Inflammatory macrophage (primary cell): ENCODE measurements at regions not wholly inside any gene's neighbourhood (a gene's known extent, or its start where the extent isn't known, plus 50 kb on each side); places are given as distances from the start of the nearest gene placed in this dataset.
A peak's percentile ranks its signal among the peaks of the same experiment; 100 is the strongest.

Experiments
- DNase-seq, 2 donors: peaks; one replicate each; pipeline ENCODE4 v3.0.0-alpha.2; 2020 to 2022

DNA sequence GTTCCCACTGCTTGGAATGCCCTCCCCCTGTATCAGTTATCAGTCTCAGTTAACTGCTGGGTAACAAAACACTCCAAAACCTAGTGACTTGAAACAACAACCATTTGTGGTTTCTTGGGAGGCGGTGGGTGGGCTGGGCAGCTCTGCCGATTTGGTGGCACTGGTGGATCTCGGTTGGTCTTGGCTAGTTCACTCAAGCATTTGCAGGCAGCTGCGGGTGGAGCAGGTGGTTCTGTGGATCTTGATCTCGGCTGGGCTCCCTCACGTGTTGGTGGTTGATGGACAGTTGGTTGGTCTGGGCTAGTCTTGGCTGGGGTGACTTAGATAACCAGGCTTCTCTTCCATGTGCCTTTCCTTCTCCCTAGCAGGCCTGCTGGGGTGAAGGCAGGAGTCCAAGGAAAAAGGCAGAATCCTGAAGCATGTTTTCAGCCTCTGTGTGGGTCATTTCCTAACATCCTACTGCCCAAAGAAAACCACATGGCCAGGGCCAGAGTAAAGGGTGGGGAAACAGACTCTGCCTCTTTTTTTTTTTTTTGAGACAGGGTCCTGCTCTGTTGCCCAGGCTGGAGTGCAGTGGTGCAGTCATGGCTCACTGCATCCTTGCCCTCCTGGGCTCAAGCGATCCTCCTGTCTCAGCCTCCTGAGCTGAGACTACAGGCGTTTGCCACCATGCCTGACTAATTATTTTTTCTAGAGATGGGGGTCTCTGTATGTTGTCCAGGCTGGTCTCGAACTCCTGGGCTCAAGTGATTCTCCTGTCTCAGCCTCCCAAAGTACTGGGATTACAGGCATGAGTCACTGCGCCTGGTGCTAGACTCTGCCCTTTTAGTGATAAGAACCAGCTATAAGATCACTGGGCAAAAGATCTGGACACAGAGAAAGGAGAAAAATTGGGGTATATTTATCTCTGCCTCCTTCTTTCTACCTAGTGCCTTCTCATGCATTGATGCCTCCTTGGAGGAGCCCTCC is 183.7 kb downstream of the RGS3 start:
- DNase-seq, result no peak

DNA sequence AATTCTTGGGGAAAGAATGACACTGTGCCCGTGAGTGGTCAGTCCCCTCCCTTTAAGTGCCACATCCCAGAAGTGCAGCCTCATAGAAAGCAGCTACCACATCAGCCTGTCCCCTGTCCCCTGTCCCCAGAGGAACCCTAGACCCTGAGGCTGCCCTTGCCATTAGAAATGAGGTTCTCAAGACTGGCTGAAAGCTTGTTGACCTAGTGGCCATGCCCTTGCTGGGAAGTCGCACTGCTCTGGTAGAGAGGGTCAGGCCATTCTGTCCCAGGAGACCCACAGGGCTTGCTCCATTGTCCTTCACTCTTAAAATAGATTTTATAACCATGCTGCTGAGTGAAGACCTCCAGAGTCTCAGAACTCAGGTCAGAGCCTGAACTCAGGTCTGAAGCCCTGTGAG is 184.5 kb downstream of the RGS3 start:
- no peak for DNase-seq

DNA sequence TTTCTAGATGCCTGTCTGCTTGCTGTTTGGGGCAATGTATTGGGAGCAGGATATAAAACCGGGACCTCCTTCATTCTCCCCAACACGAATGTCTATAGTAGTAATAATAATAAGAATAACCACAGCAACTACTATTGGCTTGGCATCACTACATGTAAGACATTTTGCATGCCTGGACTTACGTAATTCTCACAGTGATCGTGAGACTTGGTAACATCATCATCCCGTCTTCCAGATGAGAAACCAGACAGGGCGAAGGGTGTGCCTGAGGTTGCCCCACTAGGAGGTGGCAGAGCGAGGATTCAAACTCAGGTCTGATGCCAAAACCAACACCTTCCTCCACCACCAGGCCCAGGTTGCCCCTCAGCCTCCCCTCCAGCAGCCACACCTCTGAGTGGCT is 185.1 kb downstream of the RGS3 start:
- DNase-seq, result no peak

DNA sequence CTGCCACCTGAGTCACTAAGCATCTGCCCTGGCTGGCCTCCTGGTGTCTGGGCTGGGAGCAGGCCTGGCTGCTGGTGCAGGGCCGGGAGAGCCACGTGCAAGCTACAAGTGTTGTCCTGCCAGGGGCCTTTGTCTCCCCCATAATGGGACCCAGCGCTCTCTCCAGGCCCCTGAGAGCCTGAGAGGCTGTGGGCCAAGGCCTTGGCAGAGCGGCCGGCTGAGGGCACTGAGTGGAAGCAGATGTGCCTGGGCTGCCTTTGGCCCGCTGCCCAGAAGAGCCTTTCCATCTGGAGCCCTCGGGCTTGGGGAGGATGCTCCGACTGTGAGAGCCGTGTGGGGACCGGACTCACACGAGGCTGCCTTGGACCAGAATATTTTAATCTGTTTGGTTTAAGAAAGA is 185.5 kb downstream of the RGS3 start:
- DNase-seq, result no peak

DNA sequence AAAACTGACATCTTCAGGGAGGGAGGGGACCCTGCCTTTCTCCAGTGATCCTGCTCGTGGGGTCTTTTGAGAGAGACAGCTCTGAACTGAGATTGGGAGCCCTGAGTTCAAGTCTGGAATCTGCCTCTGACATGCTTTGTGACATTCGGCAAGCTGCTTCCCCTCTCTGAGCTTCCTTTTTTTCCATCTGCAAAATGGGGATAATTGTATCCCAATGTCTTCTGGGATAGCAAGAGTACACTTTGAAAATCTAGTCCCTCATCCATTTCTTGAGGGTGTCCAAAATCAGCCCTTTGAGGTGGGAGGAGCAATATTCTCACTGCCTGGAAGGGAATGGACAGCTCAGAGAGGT is 186.3 kb downstream of the RGS3 start:
- no peak for DNase-seq

DNA sequence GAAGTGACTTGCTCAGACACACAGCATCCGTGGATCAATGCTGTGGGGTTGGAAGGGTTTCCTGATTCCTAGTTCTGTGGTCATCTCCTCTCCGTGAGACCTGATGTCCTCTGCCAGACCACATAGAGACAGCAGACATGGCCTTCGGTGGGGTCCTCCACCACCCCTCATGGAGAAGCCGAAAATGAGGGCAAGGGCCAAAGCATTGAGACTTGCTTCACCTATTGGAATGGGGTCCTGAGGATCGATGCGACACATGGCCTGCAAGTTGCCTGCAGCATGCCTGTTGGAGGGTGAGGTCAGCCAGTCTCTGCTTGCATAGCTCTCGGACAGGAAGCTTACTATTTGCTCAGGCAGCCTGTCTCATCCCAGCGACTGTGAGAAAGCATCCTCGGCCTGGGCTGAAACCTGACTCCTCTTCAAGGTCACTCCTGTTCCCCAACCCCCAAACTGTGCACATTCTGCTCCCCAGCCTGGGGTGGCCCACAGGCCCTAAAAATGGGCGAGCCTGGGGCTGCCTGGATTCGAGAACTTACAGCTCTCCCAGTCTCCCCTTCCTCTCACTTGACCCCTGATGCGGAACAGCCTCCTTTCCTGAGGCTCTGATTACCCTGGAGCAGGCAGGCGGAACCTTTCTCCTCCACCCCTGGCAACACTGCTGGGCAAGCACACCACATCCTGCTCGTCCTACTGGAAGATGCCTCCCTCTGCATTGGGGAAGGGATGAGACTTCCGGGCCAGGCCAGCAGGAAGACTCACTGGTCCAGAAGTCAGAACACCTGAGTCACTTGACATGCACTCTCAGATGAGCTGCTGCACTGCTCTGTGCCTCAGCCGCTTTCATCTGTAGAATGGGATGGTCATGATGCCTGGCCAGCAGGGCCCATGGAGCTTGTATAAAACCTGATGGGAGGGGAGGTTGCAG is 186.9 kb downstream of the RGS3 start:
- no peak for DNase-seq

DNA sequence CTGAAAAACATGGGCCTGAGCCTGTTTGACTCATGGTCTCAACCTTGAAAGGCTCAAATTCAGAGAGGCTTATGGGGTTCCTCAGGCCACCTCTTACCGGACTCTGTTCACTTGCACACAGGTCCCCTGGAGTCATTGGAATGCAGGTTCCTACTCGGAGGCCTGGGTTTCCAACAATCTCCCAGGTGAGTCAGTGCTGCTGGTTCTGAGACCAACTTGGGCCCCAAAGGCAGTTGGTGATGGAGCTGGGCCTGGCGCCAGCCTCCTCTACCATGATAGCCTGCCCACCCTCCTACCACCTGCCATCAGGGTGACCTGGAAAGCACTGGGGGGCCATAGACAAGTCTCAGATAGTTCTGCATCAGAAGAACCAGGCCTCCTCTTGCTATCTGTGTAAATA is 188.4 kb downstream of the RGS3 start:
- DNase-seq, result no peak

DNA sequence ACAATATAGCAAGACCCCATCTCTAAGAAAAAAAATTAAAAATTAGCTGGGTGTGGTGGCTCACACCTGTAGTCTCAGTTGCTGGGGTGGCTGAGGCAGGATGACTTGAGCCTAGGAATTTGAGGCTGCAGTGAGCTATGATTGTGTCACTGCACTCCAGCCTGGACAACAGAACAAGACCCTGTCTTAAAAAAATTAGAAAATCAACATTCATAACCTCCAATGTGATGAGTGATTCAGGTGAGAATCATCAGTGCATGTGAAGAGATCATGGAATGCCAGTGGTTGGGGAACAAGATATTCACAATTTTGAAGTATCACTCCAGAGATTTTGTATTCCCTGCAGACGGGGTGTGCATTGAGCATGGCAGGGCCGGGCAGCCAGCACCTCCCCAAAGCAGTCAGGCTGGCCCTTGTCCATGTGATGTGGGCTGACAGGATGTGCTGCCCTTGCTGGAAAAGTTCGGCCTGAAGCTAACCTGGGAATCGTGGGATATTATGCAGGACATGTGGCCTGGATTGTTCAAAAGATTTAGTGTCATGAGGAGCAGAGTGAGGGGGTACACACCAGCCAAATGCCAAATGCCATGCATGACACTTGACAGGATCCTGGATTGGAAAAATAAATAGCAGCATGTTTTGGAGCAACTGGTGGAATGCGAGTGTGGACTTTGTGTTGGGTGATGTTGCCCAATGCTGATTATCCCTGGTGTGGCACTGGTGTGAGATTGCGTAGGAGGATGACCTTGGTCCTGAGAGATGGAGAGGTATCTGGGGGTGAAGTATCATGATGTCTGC is 189.0 kb downstream of the RGS3 start:
- DNase-seq, result no peak

DNA sequence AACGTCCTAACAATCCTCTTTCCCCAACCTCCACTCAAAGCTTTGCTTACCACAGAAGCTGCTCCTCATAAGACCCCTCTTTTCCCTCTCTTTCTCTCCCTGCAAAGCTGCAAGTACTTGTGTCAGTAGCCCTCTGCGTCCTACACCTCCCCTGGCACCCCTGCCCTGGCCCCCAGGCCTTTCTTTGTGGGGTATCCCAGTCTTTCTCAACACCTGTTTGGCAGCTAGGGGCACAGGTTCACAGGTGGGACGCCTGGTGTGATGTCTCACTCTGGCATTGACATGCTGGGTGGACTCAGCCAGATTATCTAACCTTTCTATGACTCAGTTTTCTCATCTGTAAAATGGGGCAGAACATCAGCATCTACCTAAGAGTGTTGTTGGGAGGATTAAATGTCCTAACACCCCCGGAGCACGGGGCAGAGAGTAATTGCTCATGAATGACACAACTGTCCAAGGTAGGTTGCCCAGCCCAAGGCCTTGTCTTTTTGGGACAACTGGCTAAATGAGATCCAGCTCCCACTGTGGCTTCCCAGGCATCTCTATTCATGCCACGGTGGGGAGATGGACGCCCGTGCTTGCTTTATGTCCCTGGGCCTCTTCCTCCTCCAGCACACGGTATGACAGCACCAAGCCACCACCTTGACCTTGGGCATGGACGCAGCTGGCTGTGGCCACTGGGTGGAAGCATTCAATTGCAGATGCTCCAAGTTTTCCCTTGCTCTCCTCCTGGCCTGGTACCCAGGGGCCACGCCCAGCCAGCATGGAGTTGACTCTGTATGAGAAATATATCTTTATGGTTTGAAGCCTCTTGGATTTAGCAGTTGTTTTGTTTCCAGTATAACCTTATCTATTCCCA is 190.4 kb downstream of the RGS3 start:
- DNase-seq, result no peak

DNA sequence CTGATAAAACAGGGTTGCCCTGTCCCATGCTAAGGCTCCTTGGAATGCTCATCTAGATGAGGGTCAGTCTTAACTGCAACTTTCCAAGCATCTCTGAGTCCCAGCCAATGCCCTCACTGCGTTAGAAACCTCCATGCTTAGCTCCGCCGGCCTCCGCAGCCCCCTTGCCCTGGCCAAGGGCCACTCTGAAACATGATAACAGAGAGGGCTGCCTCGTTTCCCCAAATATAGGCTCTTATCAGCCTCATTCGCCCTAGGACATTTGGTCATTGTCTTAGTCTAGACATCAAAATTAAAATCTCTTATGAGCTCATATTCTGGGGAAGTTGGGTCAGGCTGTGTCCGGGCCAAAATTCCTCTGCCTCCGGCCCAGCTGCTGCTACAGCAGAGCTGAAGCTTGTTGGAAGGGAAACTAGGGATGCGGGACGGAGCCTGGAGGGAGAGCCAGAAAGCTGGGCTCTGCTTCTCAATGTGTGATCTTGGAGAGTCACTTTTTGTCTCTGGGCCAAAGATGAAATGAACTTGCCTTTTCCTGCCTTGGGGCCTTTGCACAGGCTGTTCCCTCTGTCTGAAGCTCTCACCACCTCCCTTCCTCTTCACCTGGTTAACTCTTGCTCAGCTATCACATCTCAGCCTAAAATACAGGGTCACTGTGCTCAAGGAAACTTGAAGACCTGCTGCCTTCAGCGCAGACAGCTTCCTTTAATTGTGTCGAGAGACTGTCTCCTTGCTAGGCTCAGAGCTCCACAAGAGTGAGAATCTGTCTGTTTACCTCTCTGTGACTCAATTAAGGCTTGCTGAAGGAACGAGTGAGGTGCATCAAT is 191.3 kb downstream of the RGS3 start:
- DNase-seq, result no peak

DNA sequence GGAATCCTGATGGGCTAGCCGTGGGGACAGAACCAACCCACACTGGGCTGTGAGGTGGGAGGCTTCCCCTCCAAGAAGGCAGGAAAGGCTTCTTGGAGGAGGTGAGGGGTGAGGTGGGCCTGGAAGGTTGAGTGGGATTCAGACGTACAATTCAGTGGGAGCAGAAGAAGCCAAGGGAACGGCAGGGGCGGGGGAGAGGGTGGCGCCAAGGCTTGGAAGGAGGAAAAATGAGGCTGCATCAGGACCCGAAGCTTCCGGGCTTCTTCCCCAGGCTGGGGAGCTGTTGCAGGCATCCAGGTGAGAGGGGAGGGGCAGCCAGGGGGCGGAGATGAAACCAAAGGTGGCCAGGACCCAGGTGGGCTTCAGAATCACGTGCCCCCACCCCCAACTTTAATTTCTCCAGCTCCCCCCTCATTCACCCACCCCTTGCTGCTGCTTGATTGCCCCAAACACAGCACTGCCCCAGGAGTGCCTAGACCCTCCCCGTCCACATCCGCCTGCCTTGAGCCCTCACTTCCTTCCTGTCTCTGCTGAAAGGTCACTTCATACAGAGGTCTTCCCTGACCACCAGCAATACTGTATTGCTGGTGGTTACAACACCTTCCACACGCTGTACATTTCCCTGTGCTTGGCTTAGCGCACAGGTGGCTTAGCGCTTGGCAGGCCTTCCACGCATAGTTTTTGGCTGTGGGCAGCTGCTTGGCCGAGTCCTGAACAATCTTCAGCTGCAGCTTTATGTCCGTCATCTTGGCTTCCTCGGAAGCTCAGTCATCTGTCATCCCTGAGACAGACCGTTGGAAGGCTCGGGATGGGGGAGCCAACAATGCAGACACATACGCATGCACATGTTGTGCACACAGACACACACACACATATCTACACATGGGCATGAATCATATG is 193.5 kb downstream of the RGS3 start:
- no peak for DNase-seq

DNA sequence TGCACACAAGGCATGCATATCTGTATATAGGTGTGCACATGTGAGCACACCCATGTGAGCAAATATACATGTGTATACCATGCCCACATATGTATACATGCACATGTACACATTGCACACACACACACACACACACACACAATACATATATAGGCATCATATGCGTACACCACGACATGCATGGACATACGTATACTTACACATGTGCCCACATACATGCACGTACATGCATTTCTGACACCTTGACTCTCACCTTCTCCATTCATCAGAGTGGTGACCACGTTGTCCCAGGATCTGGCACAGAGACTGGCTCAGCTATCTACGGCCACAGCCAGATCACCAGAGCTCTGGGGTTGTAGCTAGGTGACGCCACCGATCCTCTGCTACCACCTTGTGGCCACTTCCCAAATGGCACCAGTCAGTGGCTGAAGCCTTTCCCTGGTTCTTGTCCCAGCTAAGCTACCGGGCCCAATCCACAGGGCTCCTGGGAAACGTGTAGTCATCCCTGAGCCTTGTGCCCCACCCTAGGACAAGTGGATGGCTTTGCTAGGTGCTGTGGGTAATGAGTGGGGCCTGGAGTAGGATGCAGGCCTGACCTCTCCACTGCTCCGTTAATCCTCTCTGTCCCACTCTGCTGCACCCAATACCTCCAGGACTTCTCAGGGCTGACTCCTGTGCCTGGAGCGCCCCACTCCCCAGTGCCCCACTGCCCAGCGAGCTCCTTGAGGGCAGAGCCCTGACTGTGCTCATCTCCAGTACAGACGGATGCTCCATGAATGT is 194.4 kb downstream of the RGS3 start:
- DNase-seq, result peak; percentile 84 to 86

DNA sequence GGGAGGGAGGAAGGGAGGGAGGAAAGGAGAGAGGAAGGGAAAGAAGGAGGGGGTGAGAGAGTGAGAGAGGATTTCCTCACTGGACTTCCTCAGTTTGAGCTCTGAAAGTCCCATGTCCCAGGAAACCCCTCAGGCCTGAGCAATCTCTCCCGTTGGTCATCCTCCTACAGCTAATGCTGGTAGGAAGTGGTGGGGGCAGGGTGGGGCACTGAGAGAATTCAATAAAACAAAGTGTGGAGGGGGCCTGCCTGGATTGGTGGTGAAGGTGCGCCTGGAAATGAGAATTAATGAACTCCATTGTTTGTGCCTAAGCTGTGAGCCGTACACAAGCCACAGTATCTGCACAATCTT is 195.0 kb downstream of the RGS3 start:
- DNase-seq, result peak; percentile 29 to 56

DNA sequence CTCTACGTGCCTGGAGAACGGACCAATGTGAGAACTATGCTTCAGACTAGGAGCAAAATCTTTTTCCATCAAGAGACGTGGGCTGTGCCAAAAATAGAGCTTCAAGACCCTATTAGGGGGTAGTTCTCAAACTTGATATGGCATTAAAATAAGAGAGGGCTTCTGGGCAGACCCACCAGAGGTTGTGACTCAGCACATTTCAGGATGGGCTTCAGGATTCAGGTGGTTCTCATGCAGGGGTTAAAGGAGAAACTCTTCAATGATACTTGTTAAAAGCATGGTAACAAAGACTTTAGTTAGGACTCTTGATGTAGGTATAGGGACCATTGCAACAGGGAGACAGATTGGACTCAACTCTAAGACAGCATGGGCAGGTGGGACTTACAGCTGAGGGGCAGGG is 195.5 kb downstream of the RGS3 start:
- DNase-seq, result no peak

DNA sequence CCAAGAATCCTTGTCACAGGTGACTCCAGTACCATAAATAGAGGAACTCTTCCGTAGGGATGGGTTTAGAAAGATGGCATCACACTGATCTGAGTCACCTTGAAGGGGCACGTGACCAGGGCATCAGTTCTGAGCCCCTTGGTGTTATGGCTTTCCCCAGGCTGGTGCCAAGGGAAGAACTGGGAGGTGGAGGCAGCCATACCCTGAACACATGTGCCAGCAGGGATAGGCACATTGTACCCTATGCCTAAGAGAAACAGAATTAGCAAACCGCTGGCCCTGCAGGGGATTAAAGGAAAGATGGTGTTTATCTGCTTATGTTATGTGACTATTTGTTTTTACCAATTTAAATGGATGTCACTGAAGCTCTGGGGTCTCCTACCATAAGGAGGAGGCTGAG is 196.2 kb downstream of the RGS3 start:
- no peak for DNase-seq

DNA sequence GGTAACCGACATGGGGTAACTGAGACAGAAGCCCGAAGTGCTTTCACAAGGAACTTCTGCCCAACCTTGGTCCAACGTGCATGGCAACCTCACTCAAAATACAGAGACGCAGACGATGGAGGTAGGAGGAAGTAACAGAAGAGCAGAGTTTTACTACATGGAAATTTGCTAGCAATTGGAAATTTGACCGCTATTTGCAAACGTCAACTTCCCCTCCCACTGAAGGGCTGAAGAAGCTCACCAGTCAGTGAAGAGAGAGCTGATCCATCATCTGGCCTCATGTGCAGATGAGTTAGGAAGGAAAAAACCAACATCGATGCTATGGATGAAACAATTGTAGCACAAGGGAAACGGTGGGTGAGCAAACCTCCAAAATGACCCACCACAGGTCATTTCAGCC is 196.7 kb downstream of the RGS3 start:
- DNase-seq, result peak in 1 of 2 donors; percentile 8

DNA sequence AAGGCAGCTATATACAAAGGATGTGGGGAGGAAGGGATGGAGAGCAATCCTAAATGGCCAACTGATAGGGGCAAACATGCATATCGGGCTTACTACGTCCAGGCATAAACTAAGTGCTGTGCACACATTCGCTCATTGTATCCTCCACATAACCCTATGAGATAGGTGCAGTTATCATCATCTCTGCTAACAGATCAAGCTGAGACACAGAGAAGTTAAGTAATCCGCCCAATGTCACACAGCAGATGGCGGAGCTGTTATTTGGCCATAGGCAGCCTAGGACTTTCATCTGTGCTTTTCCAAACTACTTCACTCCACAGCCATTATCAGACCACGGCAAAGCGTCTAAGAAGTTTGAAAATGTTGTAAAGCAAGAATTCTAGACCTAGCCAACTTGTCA is 197.5 kb downstream of the RGS3 start:
- DNase-seq, result no peak

DNA sequence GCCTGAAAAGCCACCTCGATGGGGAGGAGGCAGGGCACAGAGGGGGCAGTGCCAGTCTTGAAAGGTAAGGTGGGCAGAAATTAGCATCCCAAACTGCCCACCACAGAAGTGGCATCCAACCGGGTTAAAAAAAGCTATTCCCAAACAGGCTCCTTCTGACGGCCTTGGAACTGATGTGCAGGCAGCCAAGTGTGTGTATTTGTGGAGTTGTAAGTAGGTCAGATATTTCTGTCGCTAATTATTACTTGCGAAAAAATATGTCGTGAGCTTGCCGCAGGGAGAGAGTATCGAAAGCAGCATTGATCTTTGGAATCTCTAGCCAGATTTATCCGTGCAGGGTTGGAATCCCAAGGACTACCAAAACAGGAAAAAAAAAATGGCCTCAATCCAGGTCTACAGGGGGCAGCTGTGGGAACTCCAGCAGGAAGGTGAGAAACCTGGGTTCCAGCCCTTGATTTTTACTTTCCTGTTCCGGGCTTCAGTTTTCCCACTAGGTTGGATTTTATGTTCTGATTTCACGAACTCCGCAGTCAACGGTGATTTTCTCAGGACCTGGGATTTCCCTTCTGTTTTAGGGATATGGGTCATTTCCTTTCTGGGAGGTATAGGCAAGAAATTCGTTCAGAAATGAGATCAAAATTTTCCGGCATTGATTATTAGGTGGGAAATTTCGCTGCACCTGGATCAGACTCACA is 200.8 kb downstream of the RGS3 start:
- no peak for DNase-seq
